ENCODE measurements at regions not wholly inside any gene's neighbourhood (a gene's known extent, or its start where the extent isn't known, plus 50 kb on each side); places are given as distances from the start of the nearest gene placed in this dataset.
A peak's percentile ranks its signal among the peaks of the same experiment; 100 is the strongest.

GRCh38 chr2:56531668-56532420 is 348.1 kb downstream of the CCDC85A start:
- Histone ChIP-seq H3K9me2 (ENCODE audit: insufficient read depth) (no peaks in the 10 kb centered on the region), H3F3A (ENCODE audit: insufficient read depth) (0 out of 2 replicates have a peak, but pooled peaks cover 7% of the 10 kb centered on the region), H3K27ac (peak overlapping the region; percentile 64), H4K20me1 (ENCODE audit: insufficient read depth) (no peaks in the 10 kb centered on the region), H3K9me3 (ENCODE audit: low read depth) (no peaks in the 10 kb centered on the region), H3K9ac (no peak overlapping the region), H3K27me3 (replicated peaks; ENCODE audit: insufficient read depth) (no peaks in the 10 kb centered on the region), H3K36me3 (ENCODE audit: low read depth) (no peaks in the 10 kb centered on the region), H2AFZ (peak overlapping the region; percentile 31; the same call in 1 of the 2 replicates), H3K4me2 (ENCODE audit: unreplicated experiment) (no peak overlapping the region), H3K4me3 (no peak overlapping the region), H3K4me1 (ENCODE audit: insufficient read depth) (peaks cover 25% of the 10 kb centered on the region), H3K79me2 (ENCODE audit: insufficient read depth) (no peaks in the 10 kb centered on the region)
- TF ChIP-seq EZH2phosphoT487 (IDR thresholded peaks at IDR 0.05; ENCODE audit: insufficient read depth, low read depth) (no peak), EZH2 (IDR thresholded peaks at IDR 0.05; ENCODE audit: insufficient read depth, poor library complexity, severe bottlenecking) (no peak)
- peak; percentile 62 for DNase-seq
- in situ Hi-C loops (cut with MboI), result no loop called here

DNA sequence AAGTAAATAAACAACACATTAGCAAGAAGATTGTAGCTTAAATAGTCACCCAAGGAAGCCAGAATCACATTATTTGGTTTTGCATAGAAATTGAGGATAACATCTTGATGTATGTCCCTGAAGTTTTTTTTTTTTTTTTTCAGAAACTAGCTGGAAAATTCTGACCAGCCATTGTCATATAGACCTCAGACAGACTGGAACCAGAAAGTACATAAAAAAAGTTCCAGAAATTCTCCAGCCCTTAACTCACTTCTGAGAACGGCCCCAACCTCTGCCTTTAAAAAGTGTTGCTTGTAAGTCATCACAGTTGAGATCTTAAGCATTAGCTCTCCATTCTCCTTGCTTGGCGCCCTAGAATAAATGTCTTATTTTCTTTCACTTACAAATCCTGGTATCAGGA is 350.5 kb downstream of the CCDC85A start:
- DNase-seq, result peak; percentile 63
- Histone ChIP-seq H3K9ac (no peak overlapping the region), H3K79me2 (ENCODE audit: insufficient read depth) (no peaks in the 10 kb centered on the region), H3K4me1 (ENCODE audit: insufficient read depth) (peaks cover 25% of the 10 kb centered on the region), H3K4me2 (ENCODE audit: unreplicated experiment) (peak overlapping the region; percentile 2), H3K4me3 (no peak overlapping the region), H3K9me3 (ENCODE audit: low read depth) (no peaks in the 10 kb centered on the region), H2AFZ (peak overlapping the region; percentile 58), H3K27ac (peak overlapping the region; percentile 54), H3K9me2 (ENCODE audit: insufficient read depth) (no peaks in the 10 kb centered on the region), H3K36me3 (ENCODE audit: low read depth) (no peaks in the 10 kb centered on the region), H3F3A (ENCODE audit: insufficient read depth) (0 out of 2 replicates have a peak, but pooled peaks cover 7% of the 10 kb centered on the region), H4K20me1 (ENCODE audit: insufficient read depth) (no peaks in the 10 kb centered on the region), H3K27me3 (replicated peaks; ENCODE audit: insufficient read depth) (no peaks in the 10 kb centered on the region)
- in situ Hi-C loops (cut with MboI), result no loop called here
- WGBS, 2 experiments (ENCODE audit: low coverage in 1 of 2, low lambda C conversion rate in 2 of 2, missing lambda C conversion rate in 2 of 2), result 30 to 33% methylated on average over 2 of the region's 2 CpGs
- TF ChIP-seq EZH2phosphoT487 (IDR thresholded peaks at IDR 0.05; ENCODE audit: insufficient read depth, low read depth), result no peak
- TF ChIP-seq EZH2 (IDR thresholded peaks at IDR 0.05; ENCODE audit: insufficient read depth, poor library complexity, severe bottlenecking), result no peak

DNA sequence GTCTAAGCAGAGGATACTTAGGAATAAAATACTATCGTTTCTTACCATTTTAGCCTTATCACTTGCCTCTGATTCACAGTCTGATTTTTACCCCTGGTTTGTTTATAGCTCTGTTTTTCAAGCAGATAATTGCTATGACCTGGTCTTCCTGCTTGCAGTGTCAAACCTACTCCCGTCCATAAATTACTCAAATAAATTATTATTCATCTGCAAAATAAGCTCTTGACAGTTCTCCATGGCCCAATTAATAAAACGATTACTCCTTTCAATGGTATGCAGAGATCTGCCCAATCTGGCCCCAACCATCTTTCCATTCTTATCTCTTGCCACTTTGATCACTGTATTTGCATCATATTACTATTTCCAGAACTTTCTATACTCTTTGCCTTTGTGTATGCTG is 354.0 kb downstream of the CCDC85A start:
- no peak overlapping the region for H3K27ac ChIP-seq
- H3K4me2 ChIP-seq (ENCODE audit: unreplicated experiment), result no peak overlapping the region
- 0 out of 2 replicates have a peak, but pooled peaks cover 7% of the 10 kb centered on the region for H3F3A ChIP-seq (ENCODE audit: insufficient read depth)
- in situ Hi-C loops (cut with MboI), result no loop called here
- WGBS, 2 experiments (ENCODE audit: low coverage in 1 of 2, low lambda C conversion rate in 2 of 2, missing lambda C conversion rate in 2 of 2), result 13 to 16% methylated on average over 3 of the region's 3 CpGs
- H4K20me1 ChIP-seq (ENCODE audit: insufficient read depth), result no peaks in the 10 kb centered on the region
- DNase-seq, result no peak
- no peak overlapping the region for H2AFZ ChIP-seq
- no peak overlapping the region for H3K9ac ChIP-seq
- H3K79me2 ChIP-seq (ENCODE audit: insufficient read depth), result no peaks in the 10 kb centered on the region
- no peaks in the 10 kb centered on the region for H3K9me2 ChIP-seq (ENCODE audit: insufficient read depth)
- TF ChIP-seq EZH2phosphoT487 (IDR thresholded peaks at IDR 0.05; ENCODE audit: insufficient read depth, low read depth) (no peak), EZH2 (IDR thresholded peaks at IDR 0.05; ENCODE audit: insufficient read depth, poor library complexity, severe bottlenecking) (no peak)
- H3K36me3 ChIP-seq (ENCODE audit: low read depth), result no peaks in the 10 kb centered on the region
- peaks cover 14% of the 10 kb centered on the region; the same call in 1 of the 2 replicates for H3K4me1 ChIP-seq (ENCODE audit: insufficient read depth)
- H3K27me3 ChIP-seq (replicated peaks; ENCODE audit: insufficient read depth), result no peaks in the 10 kb centered on the region
- no peaks in the 10 kb centered on the region for H3K9me3 ChIP-seq (ENCODE audit: low read depth)
- H3K4me3 ChIP-seq, result no peak overlapping the region

- 29 to 50% methylated on average over 2 of the region's 2 CpGs for WGBS, 2 experiments (ENCODE audit: low coverage in 1 of 2, low lambda C conversion rate in 2 of 2, missing lambda C conversion rate in 2 of 2)
These were observed 355.8 kb downstream of the CCDC85A start for GRCh38 chr2:56539618-56540017.

More at GRCh38 chr2:56539618-56540017, 355.8 kb downstream of the CCDC85A start:
- H3K9me3 ChIP-seq (ENCODE audit: low read depth), result no peaks in the 10 kb centered on the region
- H4K20me1 ChIP-seq (ENCODE audit: insufficient read depth), result no peaks in the 10 kb centered on the region
- H2AFZ ChIP-seq, result no peak overlapping the region
- in situ Hi-C loops (cut with MboI), result no loop called here
- DNase-seq, result no peak
- 0 out of 2 replicates have a peak, but pooled peaks cover 5% of the 10 kb centered on the region for H3F3A ChIP-seq (ENCODE audit: insufficient read depth)
- H3K9me2 ChIP-seq (ENCODE audit: insufficient read depth), result no peaks in the 10 kb centered on the region
- H3K79me2 ChIP-seq (ENCODE audit: insufficient read depth), result no peaks in the 10 kb centered on the region
- H3K4me3 ChIP-seq, result no peak overlapping the region
- no peak overlapping the region for H3K4me2 ChIP-seq (ENCODE audit: unreplicated experiment)
- no peak overlapping the region for H3K9ac ChIP-seq
- H3K27ac ChIP-seq, result no peak overlapping the region
- no peak for TF ChIP-seq EZH2phosphoT487 (IDR thresholded peaks at IDR 0.05; ENCODE audit: insufficient read depth, low read depth)
- peaks cover 4% of the 10 kb centered on the region; the same call in 1 of the 2 replicates for H3K4me1 ChIP-seq (ENCODE audit: insufficient read depth)
- no peaks in the 10 kb centered on the region for H3K27me3 ChIP-seq (replicated peaks; ENCODE audit: insufficient read depth)
- H3K36me3 ChIP-seq (ENCODE audit: low read depth), result no peaks in the 10 kb centered on the region

All from GM23248 (cell line).